ENCODE measurements at regions not wholly inside any gene's neighbourhood (a gene's known extent, or its start where the extent isn't known, plus 50 kb on each side); places are given as distances from the start of the nearest gene placed in this dataset.
"Not testable (repeated sequence)": the region's sequence is repeated elsewhere in the genome, so short reads cannot be mapped to it uniquely, and the experiment has no call there.

GRCh38 chr1:143665606-143666005, 306.2 kb downstream of the FAM72C start:
- Histone ChIP-seq H3K4me3 (no peak overlapping the region), H3K4me2 (no peak overlapping the region), H3K9me3 (peaks cover 6% of the 10 kb centered on the region; the same call in 2 of the 3 replicates), H3K4me1 (no peaks in the 10 kb centered on the region), H3K27ac (no peak overlapping the region)
- TF ChIP-seq NFE2L2 (conservative IDR thresholded peaks at IDR 0.05; ENCODE audit: low read length) (no peak), RCOR1 (IDR thresholded peaks at IDR 0.05; ENCODE audit: low read depth, low read length) (no peak), HMGXB4 (CRISPR knock-in tag; IDR thresholded peaks at IDR 0.05; ENCODE audit: borderline replicate concordance) (no peak), MYC (IDR thresholded peaks at IDR 0.05; ENCODE audit: borderline replicate concordance, low read length) (no peak), CTCF (IDR thresholded peaks at IDR 0.05) (no peak), CHD4 (IDR thresholded peaks at IDR 0.05; ENCODE audit: borderline replicate concordance) (no peak), FOSL2 (IDR thresholded peaks at IDR 0.05) (no peak), FOSL2 (CRISPR knock-in tag; IDR thresholded peaks at IDR 0.05) (no peak), EP300 (IDR thresholded peaks at IDR 0.05) (no peak), ZFP36 (IDR thresholded peaks at IDR 0.05; ENCODE audit: borderline replicate concordance, partially characterized antibody) (no peak), JUNB (IDR thresholded peaks at IDR 0.05) (no peak), ZC3H11A (IDR thresholded peaks at IDR 0.05) (no peak), USF2 (IDR thresholded peaks at IDR 0.05) (no peak), RFX5 (IDR thresholded peaks at IDR 0.05) (no peak), CHD2 (IDR thresholded peaks at IDR 0.05; ENCODE audit: low read length, partially characterized antibody) (no peak)
- TF ChIP-seq, protein P1, sequence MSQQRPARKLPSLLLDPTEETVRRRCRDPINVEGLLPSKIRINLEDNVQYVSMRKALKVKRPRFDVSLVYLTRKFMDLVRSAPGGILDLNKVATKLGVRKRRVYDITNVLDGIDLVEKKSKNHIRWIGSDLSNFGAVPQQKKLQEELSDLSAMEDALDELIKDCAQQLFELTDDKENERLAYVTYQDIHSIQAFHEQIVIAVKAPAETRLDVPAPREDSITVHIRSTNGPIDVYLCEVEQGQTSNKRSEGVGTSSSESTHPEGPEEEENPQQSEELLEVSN (IDR thresholded peaks at IDR 0.05; ENCODE audit: borderline replicate concordance, low read depth) = no peak
- ChIA-PET POLR2A (no interaction called here), CTCF (no interaction called here)
- DNase-seq (ENCODE audit: low read depth in 1 of 2, low spot score in 1 of 2) = no peak
- no peak for FAIRE-seq
- no peak for ATAC-seq
- WGBS (ENCODE audit: missing lambda C conversion rate) = 12% methylated on average over 9 of the region's 9 CpGs

DNA sequence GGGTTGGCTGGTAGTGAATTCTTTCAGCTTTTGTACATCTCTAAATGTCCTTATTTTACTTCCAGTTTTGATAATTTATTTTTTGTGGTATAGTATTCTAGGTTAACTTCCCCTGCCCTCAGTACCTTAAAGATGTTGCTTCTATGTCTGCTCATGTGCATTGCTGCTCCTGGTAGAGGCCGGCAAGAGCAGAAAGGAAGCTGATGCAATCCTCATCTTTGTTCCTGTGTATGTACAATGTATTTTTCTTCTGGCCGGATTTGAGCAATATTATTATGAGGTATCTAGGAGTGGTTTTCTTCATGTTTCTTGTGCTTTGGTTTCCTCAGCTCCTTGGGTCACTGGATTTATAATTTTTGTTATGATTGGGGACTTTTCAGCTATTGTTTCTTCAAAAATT, 308.7 kb downstream of the FAM72C start:
- ATAC-seq; H3K4me1 ChIP-seq; POLR2A ChIA-PET; H3K4me2 ChIP-seq; H3K27ac ChIP-seq; FAIRE-seq; H3K9me3 ChIP-seq; H3K4me3 ChIP-seq; CTCF ChIA-PET; DNase-seq (ENCODE audit: low read depth in 1 of 2, low spot score in 1 of 2): not testable (repeated sequence)
- 72% methylated on average over 2 of the region's 2 CpGs for WGBS (ENCODE audit: missing lambda C conversion rate)

DNA sequence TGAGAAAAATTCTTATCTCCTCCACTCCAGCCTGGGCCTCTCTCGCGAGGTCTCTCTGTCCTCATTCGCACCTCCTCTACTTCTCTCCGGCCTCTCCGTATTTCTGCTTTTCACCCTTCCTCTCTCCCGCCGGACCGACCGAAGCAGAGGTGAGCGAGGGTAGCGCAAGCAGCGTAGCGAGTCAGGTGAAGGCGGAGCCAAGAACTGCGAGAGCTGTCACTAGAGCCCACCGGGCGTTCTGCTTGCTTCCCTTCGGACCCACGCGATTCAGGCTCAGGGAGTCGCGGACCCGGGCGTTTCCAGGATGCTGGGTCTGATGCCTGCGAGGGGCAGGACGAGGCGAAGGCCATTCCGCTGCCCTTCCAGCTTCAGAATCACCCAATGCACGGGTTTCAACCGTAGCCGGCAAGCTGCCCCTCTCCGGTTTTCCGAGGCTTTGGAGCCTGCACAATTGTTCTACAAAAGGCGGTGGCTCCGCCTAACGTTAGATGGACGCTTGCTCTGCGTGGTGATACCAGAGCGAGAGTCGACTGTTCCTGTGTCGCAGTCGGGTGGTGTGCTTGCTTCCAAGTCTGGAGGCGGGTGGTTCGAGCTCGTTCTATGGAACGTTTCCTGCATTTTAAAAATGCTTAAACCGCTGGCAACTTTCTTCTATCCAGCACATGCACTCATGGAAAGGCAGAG, 310.2 kb downstream of the FAM72C start:
- Histone ChIP-seq H3K9me3 (no peaks in the 10 kb centered on the region), H3K4me2 (no peak overlapping the region), H3K27ac (no peak overlapping the region), H3K4me1 (no peaks in the 10 kb centered on the region), H3K4me3 (no peak overlapping the region)
- ATAC-seq (no peak), FAIRE-seq (no peak), DNase-seq (ENCODE audit: low read depth in 1 of 2, low spot score in 1 of 2) (no peak)
- ChIA-PET CTCF (no interaction called here), POLR2A (no interaction called here)
- 57% methylated on average over 44 of the region's 47 CpGs for WGBS (ENCODE audit: missing lambda C conversion rate)
- no peak for TF ChIP-seq MAFK (IDR thresholded peaks at IDR 0.05; ENCODE audit: partially characterized antibody)
- no peak for TF ChIP-seq NFE2L2 (conservative IDR thresholded peaks at IDR 0.05; ENCODE audit: low read length)
- TF ChIP-seq, protein P2, sequence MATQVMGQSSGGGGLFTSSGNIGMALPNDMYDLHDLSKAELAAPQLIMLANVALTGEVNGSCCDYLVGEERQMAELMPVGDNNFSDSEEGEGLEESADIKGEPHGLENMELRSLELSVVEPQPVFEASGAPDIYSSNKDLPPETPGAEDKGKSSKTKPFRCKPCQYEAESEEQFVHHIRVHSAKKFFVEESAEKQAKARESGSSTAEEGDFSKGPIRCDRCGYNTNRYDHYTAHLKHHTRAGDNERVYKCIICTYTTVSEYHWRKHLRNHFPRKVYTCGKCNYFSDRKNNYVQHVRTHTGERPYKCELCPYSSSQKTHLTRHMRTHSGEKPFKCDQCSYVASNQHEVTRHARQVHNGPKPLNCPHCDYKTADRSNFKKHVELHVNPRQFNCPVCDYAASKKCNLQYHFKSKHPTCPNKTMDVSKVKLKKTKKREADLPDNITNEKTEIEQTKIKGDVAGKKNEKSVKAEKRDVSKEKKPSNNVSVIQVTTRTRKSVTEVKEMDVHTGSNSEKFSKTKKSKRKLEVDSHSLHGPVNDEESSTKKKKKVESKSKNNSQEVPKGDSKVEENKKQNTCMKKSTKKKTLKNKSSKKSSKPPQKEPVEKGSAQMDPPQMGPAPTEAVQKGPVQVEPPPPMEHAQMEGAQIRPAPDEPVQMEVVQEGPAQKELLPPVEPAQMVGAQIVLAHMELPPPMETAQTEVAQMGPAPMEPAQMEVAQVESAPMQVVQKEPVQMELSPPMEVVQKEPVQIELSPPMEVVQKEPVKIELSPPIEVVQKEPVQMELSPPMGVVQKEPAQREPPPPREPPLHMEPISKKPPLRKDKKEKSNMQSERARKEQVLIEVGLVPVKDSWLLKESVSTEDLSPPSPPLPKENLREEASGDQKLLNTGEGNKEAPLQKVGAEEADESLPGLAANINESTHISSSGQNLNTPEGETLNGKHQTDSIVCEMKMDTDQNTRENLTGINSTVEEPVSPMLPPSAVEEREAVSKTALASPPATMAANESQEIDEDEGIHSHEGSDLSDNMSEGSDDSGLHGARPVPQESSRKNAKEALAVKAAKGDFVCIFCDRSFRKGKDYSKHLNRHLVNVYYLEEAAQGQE (IDR thresholded peaks at IDR 0.05) = no peak
- no peak for TF ChIP-seq PHF8 (IDR thresholded peaks at IDR 0.05; ENCODE audit: borderline replicate concordance, low read depth)
- no peak for TF ChIP-seq ELK1 (IDR thresholded peaks at IDR 0.05; ENCODE audit: low read depth, low read length)
- no peak for TF ChIP-seq RAD21 (conservative IDR thresholded peaks at IDR 0.05 in 1 of 2, IDR thresholded peaks at IDR 0.05 in 1 of 2)
- TF ChIP-seq KDM5A (IDR thresholded peaks at IDR 0.05) = no peak
- no peak for TF ChIP-seq CBX2 (IDR thresholded peaks at IDR 0.05; ENCODE audit: borderline replicate concordance, low read depth)
- no peak for TF ChIP-seq RCOR1 (IDR thresholded peaks at IDR 0.05; ENCODE audit: low read depth, low read length)
- no peak for TF ChIP-seq RARB (CRISPR knock-in tag; IDR thresholded peaks at IDR 0.05)

Measured in A549 (cell line).